Glutamatergic neuron (in vitro differentiated cells): ENCODE measurements at regions not wholly inside any gene's neighbourhood (a gene's known extent, or its start where the extent isn't known, plus 50 kb on each side); places are given as distances from the start of the nearest gene placed in this dataset.

Experiments
- DNase-seq: peaks from one replicate; pipeline ENCODE4 v3.0.0; 2022
- H3K27ac Mint-ChIP-seq: one replicate; pipeline ENCODE4 v1.8.0; 2020; ENCODE audit warnings: mild to moderate bottlenecking, mixed read lengths, inconsistent platforms; ENCODE audit not compliant: unreplicated experiment
- H3K27me3 Mint-ChIP-seq: one replicate; pipeline ENCODE4 v1.8.0; 2020; ENCODE audit warnings: mild to moderate bottlenecking, moderate library complexity, mixed read lengths, inconsistent platforms; ENCODE audit not compliant: unreplicated experiment
- H3K36me3 Mint-ChIP-seq: one replicate; pipeline ENCODE4 v1.8.0; 2020; ENCODE audit warnings: mild to moderate bottlenecking, mixed read lengths, inconsistent platforms; ENCODE audit not compliant: unreplicated experiment
- H3K4me1 Mint-ChIP-seq: one replicate; pipeline ENCODE4 v1.8.0; 2020; ENCODE audit warnings: mild to moderate bottlenecking, low read depth, mixed read lengths, inconsistent platforms; ENCODE audit not compliant: unreplicated experiment
- H3K4me3 Mint-ChIP-seq: one replicate; pipeline ENCODE4 v1.8.0; 2020; ENCODE audit warnings: mild to moderate bottlenecking, mixed read lengths, inconsistent platforms; ENCODE audit not compliant: unreplicated experiment
- H3K9me3 Mint-ChIP-seq: one replicate; pipeline ENCODE4 v1.8.0; 2020; ENCODE audit warnings: mild to moderate bottlenecking, moderate library complexity, mixed read lengths, inconsistent platforms; ENCODE audit not compliant: unreplicated experiment
- CTCF ChIP-seq: fragments of 200-600 bp; sonication (generic); IDR thresholded peaks from one replicate; pipeline ENCODE4 v1.5.0; 2021; ENCODE audit not compliant: partially characterized antibody, unreplicated experiment

- H3K4me3 Mint-ChIP-seq = no peak overlapping the region
- no peak for TF ChIP-seq CTCF
- H3K9me3 Mint-ChIP-seq = no peaks in the 10 kb centered on the region
- H3K27me3 Mint-ChIP-seq = peaks cover 2% of the 10 kb centered on the region
- peaks cover 11% of the 10 kb centered on the region for H3K4me1 Mint-ChIP-seq
- no peaks in the 10 kb centered on the region for H3K36me3 Mint-ChIP-seq
- H3K27ac Mint-ChIP-seq = no peak overlapping the region
- DNase-seq = no peak
Observed at GRCh38 chr16:65281586-65281985, 159.7 kb upstream of the CDH11 start.

- DNase-seq = no peak
Observed at GRCh38 chr16:65280845-65281512, 159.1 kb upstream of the CDH11 start.

GRCh38 chr16:65279576-65279975, 157.7 kb upstream of the CDH11 start:
- no peak for TF ChIP-seq CTCF
- H3K4me3 Mint-ChIP-seq = no peak overlapping the region
- H3K36me3 Mint-ChIP-seq = no peaks in the 10 kb centered on the region
- no peak overlapping the region for H3K27ac Mint-ChIP-seq
- peaks cover 8% of the 10 kb centered on the region for H3K4me1 Mint-ChIP-seq
- peaks cover 2% of the 10 kb centered on the region for H3K27me3 Mint-ChIP-seq
- no peak for DNase-seq
- no peaks in the 10 kb centered on the region for H3K9me3 Mint-ChIP-seq

More at GRCh38 chr16:65280845-65281512, 159.1 kb upstream of the CDH11 start:
- no peak overlapping the region for H3K4me3 Mint-ChIP-seq
- peaks cover 2% of the 10 kb centered on the region for H3K27me3 Mint-ChIP-seq
- no peaks in the 10 kb centered on the region for H3K9me3 Mint-ChIP-seq
- H3K4me1 Mint-ChIP-seq = peaks cover 9% of the 10 kb centered on the region
- no peak for TF ChIP-seq CTCF
- H3K36me3 Mint-ChIP-seq = no peaks in the 10 kb centered on the region
- no peak overlapping the region for H3K27ac Mint-ChIP-seq

GRCh38 chr16:65278874-65279273, 157.0 kb upstream of the CDH11 start:
- no peak for DNase-seq
- H3K27me3 Mint-ChIP-seq = peaks cover 2% of the 10 kb centered on the region
- no peaks in the 10 kb centered on the region for H3K36me3 Mint-ChIP-seq
- no peak for TF ChIP-seq CTCF
- H3K4me1 Mint-ChIP-seq = peaks cover 6% of the 10 kb centered on the region
- no peak overlapping the region for H3K4me3 Mint-ChIP-seq
- H3K9me3 Mint-ChIP-seq = no peaks in the 10 kb centered on the region
- H3K27ac Mint-ChIP-seq = no peak overlapping the region

- Mint-ChIP-seq H3K9me3 (no peaks in the 10 kb centered on the region), H3K36me3 (no peaks in the 10 kb centered on the region), H3K27ac (no peak overlapping the region), H3K27me3 (no peaks in the 10 kb centered on the region), H3K4me3 (no peak overlapping the region), H3K4me1 (no peaks in the 10 kb centered on the region)
- DNase-seq = no peak
- TF ChIP-seq CTCF = no peak
Observed at GRCh38 chr16:65274566-65274965, 152.7 kb upstream of the CDH11 start.
